Tibial artery (tissue), 4 donors: ENCODE measurements at regions not wholly inside any gene's neighbourhood (a gene's known extent, or its start where the extent isn't known, plus 50 kb on each side); places are given as distances from the start of the nearest gene placed in this dataset.
"Not testable (repeated sequence)": the region's sequence is repeated elsewhere in the genome, so short reads cannot be mapped to it uniquely, and the experiment has no call there.

Experiments used
- DNase-seq, 2 donors: peaks; one replicate each; pipeline ENCODE4 v3.0.0-alpha.2; 2019
- H3K27ac ChIP-seq, 2 donors: fragments of 200-600 bp; sonication (generic) in 1 of 2; 1 replicate in 1 of 2; 2 replicates in 1 of 2; pipeline ENCODE4 v1.5.1; 2018 to 2019; ENCODE audit warnings: mild to moderate bottlenecking in 1 of 2
- H3K27me3 ChIP-seq, 2 donors: fragments of 200-600 bp; sonication (generic) in 1 of 2; one replicate each; pipeline versions ENCODE4 v1.5.1 to v1.6.0; 2016 to 2019
- H3K36me3 ChIP-seq, 3 donors: fragments of 200-600 bp; sonication (generic) in 2 of 3; one replicate each; pipeline ENCODE4 v1.5.1; 2016 to 2019; ENCODE audit warnings: mild to moderate bottlenecking in 2 of 3
- H3K4me1 ChIP-seq, 4 donors: fragments of 200-600 bp; sonication (generic) in 2 of 4; 1 replicate in 3 of 4; 2 replicates in 1 of 4; pipeline ENCODE4 v1.5.1; 2016 to 2019
- H3K4me3 ChIP-seq, 2 donors: fragments of 200-600 bp; sonication (generic) in 1 of 2; 1 replicate in 1 of 2; 2 replicates in 1 of 2; pipeline ENCODE4 v1.5.1; 2018 to 2019; ENCODE audit warnings: mild to moderate bottlenecking in 2 of 2
- H3K9me3 ChIP-seq, 3 donors: fragments of 200-600 bp; sonication (generic) in 1 of 3; one replicate each; pipeline ENCODE4 v1.5.1; 2016 to 2019
- CTCF ChIP-seq, 2 experiments: fragments of 200-600 bp in 1 of 2; fragments of 450-650 bp in 1 of 2; IDR thresholded peaks; one replicate each; pipeline ENCODE4 v1.5.1; 2017 to 2019; ENCODE audit warnings: antibody characterized with exemption in 2 of 2, mild to moderate bottlenecking in 1 of 2, moderate library complexity in 1 of 2
- intact Hi-C: fragments of 100-400 bp; cut with DNase I; formaldehyde crosslinking; loops from one replicate; pipeline ENCODE4 v1.15.0; 2023; ENCODE audit warnings: low total_unique reads

DNA sequence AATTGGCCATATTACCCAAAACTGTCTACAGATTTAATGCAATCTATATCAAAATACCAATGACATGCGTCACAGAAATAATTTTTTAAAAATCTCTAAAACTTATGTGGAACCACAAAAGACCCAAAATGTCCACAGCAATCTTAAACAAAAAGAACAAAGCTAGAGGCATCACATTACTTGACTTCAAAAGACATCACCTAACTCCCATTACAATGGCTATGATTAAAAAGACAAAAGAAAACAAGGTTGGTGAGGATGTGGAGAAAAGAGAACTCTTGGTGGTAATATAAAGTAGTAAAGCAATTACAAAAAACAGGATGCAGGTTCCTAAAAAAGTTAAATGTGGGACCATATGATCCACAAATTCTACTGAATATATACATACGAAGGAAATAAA lies 187.6 kb upstream of the CNTN6 start:
- no peak for DNase-seq
- Histone ChIP-seq H3K27me3 (no peaks in the 10 kb centered on the region), H3K36me3 (no peaks in the 10 kb centered on the region), H3K4me1 (no peaks in the 10 kb centered on the region), H3K27ac (no peak overlapping the region), H3K9me3 (peaks cover 0 to 15% (median 0%) of the 10 kb centered on the region in 3 donors), H3K4me3 (no peak overlapping the region)
- no peak for TF ChIP-seq CTCF (IDR thresholded peaks at IDR 0.05)
- intact Hi-C loops: no loop called here

DNA sequence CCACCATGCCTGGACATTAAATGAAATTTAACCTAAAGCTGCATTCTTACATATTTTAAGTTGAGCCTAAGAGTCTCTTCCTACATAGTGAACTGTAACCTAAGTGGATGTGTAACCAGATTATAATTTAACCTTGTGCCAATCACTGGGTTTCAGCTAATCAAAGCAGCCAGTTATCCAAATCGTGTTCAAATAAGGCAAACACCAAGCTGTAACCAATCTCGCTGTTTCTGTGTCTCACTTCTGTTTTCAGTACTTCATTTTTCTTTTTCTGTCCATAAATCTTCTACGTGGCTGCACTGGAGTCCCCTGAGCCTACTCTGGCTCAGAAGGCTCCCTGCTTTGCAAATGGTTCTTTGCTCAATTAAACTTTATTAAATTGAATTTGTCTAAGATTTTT lies 186.1 kb upstream of the CNTN6 start:
- H3K9me3 ChIP-seq: peaks cover 0 to 6% (median 0%) of the 10 kb centered on the region in 3 donors
- no peak overlapping the region for H3K27ac ChIP-seq
- no peak for DNase-seq
- H3K4me1 ChIP-seq: no peaks in the 10 kb centered on the region
- no peaks in the 10 kb centered on the region for H3K27me3 ChIP-seq
- no peak for TF ChIP-seq CTCF (IDR thresholded peaks at IDR 0.05)
- intact Hi-C loops: no loop called here
- H3K36me3 ChIP-seq: no peaks in the 10 kb centered on the region
- no peak overlapping the region for H3K4me3 ChIP-seq

DNA sequence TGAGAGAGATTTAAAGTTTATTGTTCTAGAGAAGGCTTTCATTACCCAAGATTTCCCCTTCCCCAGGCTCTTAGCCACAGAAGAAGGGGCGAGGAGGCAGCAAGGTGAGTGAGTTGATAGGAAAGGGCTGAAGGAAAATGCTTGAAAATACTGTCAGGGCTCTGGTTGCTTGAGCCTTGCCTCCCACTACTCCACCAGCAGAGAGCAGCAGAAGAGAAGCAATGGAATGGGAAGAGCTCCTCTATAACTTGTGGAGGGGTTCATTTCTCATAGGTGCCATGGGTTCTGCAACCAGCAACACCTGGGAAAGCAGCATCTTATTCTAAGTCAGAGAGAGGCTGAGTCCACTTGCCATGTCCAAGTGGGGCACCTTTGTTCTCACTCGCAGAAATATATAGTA lies 184.0 kb upstream of the CNTN6 start:
- Histone ChIP-seq H3K27me3 (no peaks in the 10 kb centered on the region), H3K4me1 (no peaks in the 10 kb centered on the region), H3K36me3 (no peaks in the 10 kb centered on the region), H3K4me3 (no peak overlapping the region), H3K9me3 (no peaks in the 10 kb centered on the region), H3K27ac (no peak overlapping the region)
- no peak for DNase-seq
- intact Hi-C loops: no loop called here
- TF ChIP-seq CTCF (IDR thresholded peaks at IDR 0.05): no peak

GRCh38 chr3:912717-913116 lies 180.1 kb upstream of the CNTN6 start:
- H3K9me3 ChIP-seq, H3K27me3 ChIP-seq, H3K27ac ChIP-seq, H3K4me3 ChIP-seq, DNase-seq, H3K36me3 ChIP-seq, intact Hi-C loops, H3K4me1 ChIP-seq: not testable (repeated sequence)

DNA sequence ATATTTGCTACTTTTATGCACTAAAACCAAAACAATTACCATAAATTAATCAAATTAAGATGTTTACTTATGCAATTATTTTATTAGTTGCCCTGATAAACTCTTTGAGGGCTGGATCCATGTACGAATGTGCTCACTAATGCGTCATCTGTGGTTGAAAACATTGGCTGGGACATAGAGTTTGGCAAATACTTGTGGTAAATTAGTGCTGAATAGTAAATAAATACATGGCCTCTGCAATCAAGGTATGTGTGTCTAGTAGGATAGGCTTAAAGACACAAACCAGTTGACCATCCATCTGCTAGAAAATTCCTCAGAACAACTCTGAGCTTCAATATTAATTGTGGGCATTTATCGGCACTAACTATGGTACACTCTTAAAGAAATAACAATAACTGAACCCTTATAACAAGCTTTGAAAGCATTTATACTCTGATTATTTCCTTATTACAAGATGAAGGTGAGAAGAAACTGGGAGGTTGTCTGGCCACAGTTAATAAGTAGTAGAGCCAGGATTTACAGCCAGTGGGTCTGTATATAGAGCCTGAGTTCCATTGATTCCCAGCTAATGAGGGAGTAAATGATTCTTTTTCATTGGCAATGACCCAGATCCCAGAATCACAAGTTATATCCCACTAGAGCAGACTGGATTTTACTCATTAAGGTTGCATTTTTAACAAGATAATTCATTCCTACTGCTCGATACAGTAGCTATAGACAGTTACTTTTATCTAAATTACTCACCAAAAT lies 169.5 kb upstream of the CNTN6 start:
- no peak for TF ChIP-seq CTCF (IDR thresholded peaks at IDR 0.05)
- Histone ChIP-seq H3K27ac (no peak overlapping the region), H3K4me3 (no peak overlapping the region), H3K9me3 (no peaks in the 10 kb centered on the region), H3K4me1 (no peaks in the 10 kb centered on the region), H3K27me3 (no peaks in the 10 kb centered on the region), H3K36me3 (no peaks in the 10 kb centered on the region)
- intact Hi-C loops: loop anchor here (5.0 kb wide), 1 partner anchor 709 kb away; no protein-coding TSS in a partner anchor
- no peak for DNase-seq

GRCh38 chr3:930866-931265 lies 162.0 kb upstream of the CNTN6 start:
- intact Hi-C loops: no loop called here
- Histone ChIP-seq H3K27me3 (no peaks in the 10 kb centered on the region), H3K36me3 (no peaks in the 10 kb centered on the region), H3K4me3 (no peak overlapping the region), H3K27ac (no peak overlapping the region), H3K9me3 (no peaks in the 10 kb centered on the region), H3K4me1 (no peaks in the 10 kb centered on the region)
- no peak for DNase-seq
- TF ChIP-seq CTCF (IDR thresholded peaks at IDR 0.05): no peak
